GM21619 (cell line): ENCODE measurements at regions not wholly inside any gene's neighbourhood (a gene's known extent, or its start where the extent isn't known, plus 50 kb on each side); places are given as distances from the start of the nearest gene placed in this dataset.
"Not testable (repeated sequence)": the region's sequence is repeated elsewhere in the genome, so short reads cannot be mapped to it uniquely, and the experiment has no call there.

Experiments used
- ATAC-seq: cut with Tn5 transposase; IDR thresholded peaks from one replicate; pipeline ENCODE4 v1.9.1; 2021; ENCODE audit not compliant: unreplicated experiment

DNA sequence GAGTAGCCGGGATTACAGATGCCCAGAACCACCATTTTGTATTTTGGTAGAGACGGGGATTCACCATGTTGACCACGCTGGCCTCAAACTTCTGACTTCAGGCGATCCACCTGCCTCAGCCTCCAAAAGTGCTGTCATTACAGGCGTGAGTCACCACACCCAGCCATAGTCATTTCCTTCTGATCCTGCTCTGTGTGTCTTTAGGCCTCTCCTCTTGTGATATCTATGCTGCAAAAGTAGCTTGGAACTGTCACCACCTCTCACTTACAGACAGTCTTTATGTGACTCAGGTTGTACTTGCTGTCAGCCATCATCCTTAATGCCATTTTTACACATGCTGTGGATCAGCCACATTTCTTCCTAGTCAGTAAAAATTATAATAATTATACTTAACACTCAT is 286.3 kb downstream of the CDY2B start:
- not testable (repeated sequence) for ATAC-seq

GRCh38 chrY:17579956-17580519 is 300.0 kb downstream of the CDY2B start:
- ATAC-seq: peak; percentile 21

DNA sequence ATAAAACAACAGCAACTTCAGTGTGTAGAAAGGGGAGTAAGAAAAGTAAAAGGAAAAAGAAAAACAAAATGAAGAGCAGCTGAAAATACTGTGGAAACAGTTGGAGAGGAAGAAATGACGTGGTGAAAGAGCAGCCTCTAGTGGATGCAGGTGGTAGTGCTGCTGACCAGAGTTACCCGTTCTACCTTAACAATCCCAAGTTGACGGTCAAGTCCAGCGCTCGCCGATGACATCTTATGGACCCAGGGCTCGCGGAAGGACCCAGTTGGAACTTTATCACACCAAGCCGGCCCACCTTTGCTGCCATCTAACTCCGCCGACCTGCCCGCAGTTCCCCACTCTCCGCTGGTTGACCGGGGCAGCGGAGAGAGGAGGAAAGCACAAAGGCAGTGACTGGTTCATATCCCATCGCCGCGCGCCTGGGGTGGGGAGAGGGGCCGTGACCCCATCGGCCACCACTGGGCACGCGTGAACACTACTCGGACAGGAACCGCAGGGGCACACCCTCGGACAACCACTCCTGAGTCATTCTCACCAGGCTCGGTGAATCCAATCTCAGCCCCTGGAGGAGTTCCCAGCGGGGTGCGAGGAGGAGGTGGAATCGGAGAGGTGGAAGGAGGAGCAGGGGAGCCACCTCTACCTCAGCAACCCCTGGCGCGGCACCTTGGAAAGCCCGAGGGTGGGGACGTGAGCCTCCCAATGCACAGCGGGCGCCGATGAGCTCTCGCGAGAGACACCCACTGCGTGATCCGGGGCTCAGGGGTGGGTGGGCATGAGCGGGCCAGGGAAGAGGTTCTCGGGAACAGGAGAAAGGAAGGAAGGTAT is 300.7 kb downstream of the CDY2B start:
- peak; percentile 77 for ATAC-seq

DNA sequence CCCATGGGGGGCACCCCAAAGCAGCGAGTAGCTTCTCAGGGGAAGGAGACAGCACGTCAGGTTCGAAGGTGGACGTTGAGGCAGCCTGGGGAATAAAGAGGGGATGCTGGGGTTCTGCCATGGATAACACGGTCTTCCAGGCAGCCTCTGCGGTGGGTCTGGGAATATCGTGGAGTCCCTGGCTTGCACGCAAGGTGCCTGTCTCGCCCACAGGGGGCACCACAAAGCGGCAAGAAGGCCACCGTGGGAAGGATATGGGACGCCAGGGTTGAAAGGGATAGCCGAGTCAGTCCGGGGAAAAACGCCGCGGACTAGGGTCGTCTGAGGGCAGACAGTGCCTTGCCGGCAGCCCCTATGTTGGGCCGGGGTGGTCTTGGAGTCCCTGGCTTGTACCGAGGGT is 316.9 kb downstream of the CDY2B start:
- not testable (repeated sequence) for ATAC-seq
